NCI-H345 treated with DMSO at 0.1 percent for 48 hours (cell line): ENCODE measurements at regions not wholly inside any gene's neighbourhood (a gene's known extent, or its start where the extent isn't known, plus 50 kb on each side); places are given as distances from the start of the nearest gene placed in this dataset.
"Not testable (repeated sequence)": the region's sequence is repeated elsewhere in the genome, so short reads cannot be mapped to it uniquely, and the experiment has no call there.

Experiments used
- DNase-seq: peaks from one replicate; lab custom pipeline; 2025; ENCODE audit not compliant: unreplicated experiment; lab: John Stamatoyannopoulos, UW

- no peak for DNase-seq
Observed at GRCh38 chr11:23644443-23644842, 784.2 kb upstream of the CCDC179 start.

- not testable (repeated sequence) for DNase-seq
Observed at GRCh38 chr11:23652336-23652735, 792.1 kb upstream of the CCDC179 start.

- DNase-seq: no peak
Observed at GRCh38 chr11:23653071-23653675, 792.9 kb upstream of the CCDC179 start.

- no peak for DNase-seq
Observed at GRCh38 chr11:23668324-23668723, 808.0 kb upstream of the CCDC179 start.

GRCh38 chr11:23673366-23673765, 813.1 kb upstream of the CCDC179 start:
- no peak for DNase-seq

GRCh38 chr11:23674866-23675265, 814.6 kb upstream of the CCDC179 start:
- DNase-seq: no peak

- DNase-seq: peak; percentile 33
Observed at GRCh38 chr11:23679041-23679440, 817.8 kb upstream of the LUZP2 start.

GRCh38 chr11:23679981-23680380, 816.9 kb upstream of the LUZP2 start:
- no peak for DNase-seq

GRCh38 chr11:23680488-23681230, 816.2 kb upstream of the LUZP2 start:
- DNase-seq: no peak

GRCh38 chr11:23684701-23685100, 812.2 kb upstream of the LUZP2 start:
- no peak for DNase-seq

GRCh38 chr11:23687991-23688390, 808.9 kb upstream of the LUZP2 start:
- DNase-seq: no peak

- DNase-seq: no peak
Observed at GRCh38 chr11:23688411-23688810, 808.4 kb upstream of the LUZP2 start.

- DNase-seq: no peak
Observed at GRCh38 chr11:23688835-23689234, 808.0 kb upstream of the LUZP2 start.

GRCh38 chr11:23696688-23697415, 800.0 kb upstream of the LUZP2 start:
- DNase-seq: no peak

GRCh38 chr11:23704183-23704582, 792.7 kb upstream of the LUZP2 start:
- no peak for DNase-seq

GRCh38 chr11:23711981-23712380, 784.9 kb upstream of the LUZP2 start:
- no peak for DNase-seq

- no peak for DNase-seq
Observed at GRCh38 chr11:23719016-23719415, 777.8 kb upstream of the LUZP2 start.

GRCh38 chr11:23723861-23724260, 773.0 kb upstream of the LUZP2 start:
- DNase-seq: no peak

GRCh38 chr11:23725752-23726151, 771.1 kb upstream of the LUZP2 start:
- DNase-seq: no peak

- no peak for DNase-seq
Observed at GRCh38 chr11:23727387-23727786, 769.5 kb upstream of the LUZP2 start.

- DNase-seq: no peak
Observed at GRCh38 chr11:23727794-23728193, 769.1 kb upstream of the LUZP2 start.

GRCh38 chr11:23729088-23729487, 767.8 kb upstream of the LUZP2 start:
- no peak for DNase-seq
